ENCODE measurements at regions not wholly inside any gene's neighbourhood (a gene's known extent, or its start where the extent isn't known, plus 50 kb on each side); places are given as distances from the start of the nearest gene placed in this dataset.
A peak's percentile ranks its signal among the peaks of the same experiment; 100 is the strongest.
"Not testable (repeated sequence)": the region's sequence is repeated elsewhere in the genome, so short reads cannot be mapped to it uniquely, and the experiment has no call there.

DNA sequence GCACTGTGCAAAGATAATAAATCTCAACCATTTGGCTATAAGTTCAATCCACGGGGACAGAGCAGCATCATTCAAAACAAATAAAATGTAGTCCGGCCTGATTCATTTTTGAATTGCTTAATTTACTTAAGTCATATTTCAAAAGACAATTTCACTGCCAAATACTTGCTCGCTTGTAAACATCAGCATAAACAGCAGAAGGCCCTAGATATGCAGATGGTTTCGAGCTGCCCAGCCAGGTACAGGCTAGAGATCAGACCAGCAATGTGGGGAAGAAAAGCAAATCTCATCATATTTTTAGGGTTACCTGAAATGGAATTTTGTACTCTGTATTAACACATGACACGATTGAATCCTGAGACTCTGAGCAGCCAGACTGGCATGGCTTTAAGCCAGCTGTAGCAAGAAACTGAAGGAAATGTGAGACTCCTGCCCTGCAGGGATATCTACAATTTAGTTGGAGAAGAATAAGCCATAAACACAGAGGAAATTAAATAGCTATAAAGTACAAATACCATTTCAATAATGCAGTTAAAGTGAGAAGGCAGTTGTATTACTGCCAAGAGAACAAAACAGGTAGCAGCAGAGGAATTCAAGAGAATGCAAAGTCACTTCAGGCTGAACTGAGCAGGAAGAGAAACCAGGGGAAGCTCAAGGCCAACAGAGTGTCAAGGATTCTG lies 440.3 kb downstream of the ETS1 start:
- FAIRE-seq (no peak), DNase-seq (no peak), ATAC-seq (peak in 3 of 4 donors; percentile 11 to 54 (median 53))
- intact Hi-C loops (cut with DNase I) = no loop called here
- 40 to 46% methylated on average over 5 of the region's 5 CpGs for WGBS, 2 donors
- Histone ChIP-seq H3K9me3 (no peaks in the 10 kb centered on the region), H3K36me3 (no peaks in the 10 kb centered on the region), H3K4me1 (no peaks in the 10 kb centered on the region), H3K4me3 (no peak overlapping the region), H3K27me3 (no peaks in the 10 kb centered on the region), H3K27ac (peak overlapping the region in 1 of 4 donors; percentile 13)
- TF ChIP-seq, protein P1, sequence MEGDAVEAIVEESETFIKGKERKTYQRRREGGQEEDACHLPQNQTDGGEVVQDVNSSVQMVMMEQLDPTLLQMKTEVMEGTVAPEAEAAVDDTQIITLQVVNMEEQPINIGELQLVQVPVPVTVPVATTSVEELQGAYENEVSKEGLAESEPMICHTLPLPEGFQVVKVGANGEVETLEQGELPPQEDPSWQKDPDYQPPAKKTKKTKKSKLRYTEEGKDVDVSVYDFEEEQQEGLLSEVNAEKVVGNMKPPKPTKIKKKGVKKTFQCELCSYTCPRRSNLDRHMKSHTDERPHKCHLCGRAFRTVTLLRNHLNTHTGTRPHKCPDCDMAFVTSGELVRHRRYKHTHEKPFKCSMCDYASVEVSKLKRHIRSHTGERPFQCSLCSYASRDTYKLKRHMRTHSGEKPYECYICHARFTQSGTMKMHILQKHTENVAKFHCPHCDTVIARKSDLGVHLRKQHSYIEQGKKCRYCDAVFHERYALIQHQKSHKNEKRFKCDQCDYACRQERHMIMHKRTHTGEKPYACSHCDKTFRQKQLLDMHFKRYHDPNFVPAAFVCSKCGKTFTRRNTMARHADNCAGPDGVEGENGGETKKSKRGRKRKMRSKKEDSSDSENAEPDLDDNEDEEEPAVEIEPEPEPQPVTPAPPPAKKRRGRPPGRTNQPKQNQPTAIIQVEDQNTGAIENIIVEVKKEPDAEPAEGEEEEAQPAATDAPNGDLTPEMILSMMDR (IDR thresholded peaks at IDR 0.05) = no peak

DNA sequence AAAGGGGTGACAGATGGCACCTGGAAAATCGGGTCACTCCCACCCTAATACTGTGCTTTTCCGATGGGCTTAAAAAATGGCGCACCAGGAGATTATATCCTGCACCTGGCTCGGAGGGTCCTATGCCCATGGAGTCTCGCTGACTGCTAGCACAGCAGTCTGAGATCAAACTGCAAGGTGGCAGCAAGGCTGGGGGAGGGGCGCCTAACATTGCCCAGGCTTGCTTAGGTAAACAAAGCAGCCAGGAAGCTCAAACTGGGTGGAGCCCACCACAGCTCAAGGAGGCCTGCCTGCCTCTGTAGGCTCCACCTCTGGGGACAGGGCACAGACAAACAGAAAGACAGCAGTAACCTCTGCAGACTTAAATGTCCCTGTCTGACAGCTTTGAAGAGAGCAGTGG lies 447.1 kb downstream of the ETS1 start:
- DNase-seq; H3K27ac ChIP-seq; H3K27me3 ChIP-seq; H3K4me1 ChIP-seq; intact Hi-C loops (cut with DNase I); H3K36me3 ChIP-seq; FAIRE-seq; H3K4me3 ChIP-seq; ATAC-seq; H3K9me3 ChIP-seq: not testable (repeated sequence)
- WGBS, 2 donors = 82 to 90% methylated on average over 2 to 5 of the region's 6 CpGs

GRCh38 chr11:128135451-128135850 lies 451.9 kb downstream of the ETS1 start:
- Histone ChIP-seq H3K4me3 (no peak overlapping the region), H3K27me3 (no peaks in the 10 kb centered on the region), H3K4me1 (no peaks in the 10 kb centered on the region), H3K27ac (peak overlapping the region in 1 of 4 donors; percentile 12), H3K9me3 (no peaks in the 10 kb centered on the region), H3K36me3 (no peaks in the 10 kb centered on the region)
- DNase-seq (peak in 2 of 6 donors; percentile 12 to 45), ATAC-seq (peak; percentile 22 to 91 (median 75)), FAIRE-seq (no peak)
- TF ChIP-seq, protein P1 (IDR thresholded peaks at IDR 0.05) = no peak
- intact Hi-C loops (cut with DNase I) = no loop called here
- WGBS, 2 donors = 33% methylated on average over 2 of the region's 2 CpGs

GRCh38 chr11:128133501-128133900 lies 453.9 kb downstream of the ETS1 start:
- Histone ChIP-seq H3K4me1 (no peaks in the 10 kb centered on the region), H3K4me3 (no peak overlapping the region), H3K27ac (no peak overlapping the region), H3K27me3 (no peaks in the 10 kb centered on the region), H3K36me3 (no peaks in the 10 kb centered on the region), H3K9me3 (no peaks in the 10 kb centered on the region)
- FAIRE-seq (no peak), DNase-seq (no peak), ATAC-seq (peak in 1 of 4 donors; percentile 53)
- intact Hi-C loops (cut with DNase I) = no loop called here
- 67 to 74% methylated on average over 3 of the region's 3 CpGs for WGBS, 2 donors
- TF ChIP-seq, protein P1 (IDR thresholded peaks at IDR 0.05) = no peak

DNA sequence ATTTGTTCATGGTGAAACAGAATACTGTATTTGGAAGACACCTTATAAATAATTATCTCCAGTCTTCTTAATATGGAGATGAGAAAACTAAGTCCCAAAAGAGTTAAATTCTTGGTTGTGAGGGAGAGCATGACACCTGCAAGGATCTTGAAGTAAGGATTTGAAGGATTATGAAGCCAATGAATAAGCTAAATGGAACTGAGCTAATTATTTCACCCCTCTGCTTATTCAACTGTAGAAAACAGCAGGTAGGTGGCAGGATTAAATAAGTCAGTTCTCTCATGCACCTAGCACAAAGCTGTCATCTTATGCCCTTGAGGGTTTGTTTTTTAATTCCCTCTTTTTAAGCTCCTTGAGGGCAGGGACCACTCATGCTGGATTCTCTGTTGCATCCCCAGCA lies 457.3 kb downstream of the ETS1 start:
- TF ChIP-seq, protein P1 (IDR thresholded peaks at IDR 0.05) = no peak
- intact Hi-C loops (cut with DNase I) = no loop called here
- Histone ChIP-seq H3K9me3 (no peaks in the 10 kb centered on the region), H3K27me3 (no peaks in the 10 kb centered on the region), H3K36me3 (no peaks in the 10 kb centered on the region), H3K4me3 (no peak overlapping the region), H3K27ac (no peak overlapping the region), H3K4me1 (no peaks in the 10 kb centered on the region)
- DNase-seq (no peak), FAIRE-seq (no peak), ATAC-seq (no peak)

Measured in pancreas (tissue), 10 donors.